A673 (cell line): ENCODE measurements at regions not wholly inside any gene's neighbourhood (a gene's known extent, or its start where the extent isn't known, plus 50 kb on each side); places are given as distances from the start of the nearest gene placed in this dataset.

ENCODE experiments used
- BruUV-seq: library from RNA; stranded (reverse); fragments of 400-500 nt; replicated peaks from 2 replicates; lab custom pipeline; 2021; lab: Mats Ljungman, UMichigan
- CTCF ChIA-PET: fragments of 300-600 bp; sonication (Branson Sonifier 250); formaldehyde crosslinking; loops from one replicate; lab custom pipeline; 2022; ENCODE audit warnings: antibody characterized with exemption; lab: Charles Lee
- POLR2A ChIA-PET: fragments of 300-600 bp; sonication (Branson Sonifier 250); formaldehyde crosslinking; loops from one replicate; lab custom pipeline; 2022; ENCODE audit warnings: antibody characterized with exemption; ENCODE audit not compliant: low non-redundant PET; lab: Charles Lee
- DNase-seq: peaks from one replicate; pipeline ENCODE4 v3.0.0-alpha.2; 2015; ENCODE audit warnings: low spot score
- H3K27ac ChIP-seq: fragments of 200-600 bp; sonication (generic); 2 replicates; pipeline ENCODE4 v1.5.1; 2016; ENCODE audit warnings: mixed run types, low read depth, mild to moderate bottlenecking, mixed read lengths, antibody characterized with exemption, low read length; ENCODE audit not compliant: poor library complexity, severe bottlenecking
- H3K27me3 ChIP-seq: fragments of 200-600 bp; sonication (generic); replicated peaks from 2 replicates; pipeline ENCODE4 v1.6.1; 2017; ENCODE audit warnings: mixed run types, low read depth, mild to moderate bottlenecking, mixed read lengths, antibody characterized with exemption, low read length; ENCODE audit not compliant: insufficient read depth, poor library complexity
- H3K36me3 ChIP-seq: fragments of 200-600 bp; sonication (generic); 2 replicates; pipeline ENCODE4 v1.6.1; 2016; ENCODE audit warnings: mixed run types, mild to moderate bottlenecking, mixed read lengths, antibody characterized with exemption, low read length; ENCODE audit not compliant: insufficient read depth, poor library complexity, severe bottlenecking
- H3K4me1 ChIP-seq: fragments of 200-600 bp; sonication (generic); 2 replicates; pipeline ENCODE4 v1.6.1; 2017; ENCODE audit warnings: mixed run types, mild to moderate bottlenecking, mixed read lengths, antibody characterized with exemption, low read length; ENCODE audit not compliant: insufficient read depth, poor library complexity, severe bottlenecking
- H3K4me3 ChIP-seq: fragments of 200-600 bp; sonication (generic); 2 replicates; pipeline ENCODE4 v1.5.1; 2016; ENCODE audit warnings: low read depth, mixed run types, mild to moderate bottlenecking, mixed read lengths, low read length; ENCODE audit not compliant: poor library complexity, severe bottlenecking
- H3K9me3 ChIP-seq: fragments of 200-600 bp; sonication (generic); 2 replicates; pipeline ENCODE4 v1.6.1; 2016; ENCODE audit warnings: mixed run types, low read depth, mild to moderate bottlenecking, mixed read lengths, antibody characterized with exemption, low read length; ENCODE audit not compliant: poor library complexity, severe bottlenecking
- CTCF ChIP-seq: fragments of 300-800, 200-600 bp; sonication (generic); conservative IDR thresholded peaks from 2 replicates; pipeline ENCODE4 v1.5.1; 2017; ENCODE audit warnings: low read depth, mild to moderate bottlenecking, antibody characterized with exemption, low read length, moderate library complexity, mixed read lengths
- EZH2 ChIP-seq: fragments of 200-600 bp; sonication (generic); IDR thresholded peaks from 2 replicates; pipeline ENCODE4 v1.6.1; 2017; ENCODE audit warnings: borderline replicate concordance, low read depth, mild to moderate bottlenecking, mixed read lengths, antibody characterized with exemption, low read length; ENCODE audit not compliant: poor library complexity, severe bottlenecking
- intact Hi-C: fragments of 100-400 bp; cut with micrococcal nuclease; formaldehyde crosslinking; loops from one replicate; pipeline ENCODE4 v1.10.0; 2022; ENCODE audit not compliant: unreplicated experiment

GRCh38 chrX:39451046-39451445 is 646.7 kb downstream of the BCOR start:
- H3K27ac ChIP-seq, result no peak overlapping the region
- BruUV-seq, result no TSS peak
- no peaks in the 10 kb centered on the region for H3K36me3 ChIP-seq
- TF ChIP-seq EZH2 (no peak), CTCF (no peak)
- ChIA-PET CTCF (no interaction called here), POLR2A (no interaction called here)
- H3K9me3 ChIP-seq, result no peaks in the 10 kb centered on the region
- intact Hi-C loops, result no loop called here
- no peaks in the 10 kb centered on the region for H3K27me3 ChIP-seq
- no peak for DNase-seq
- H3K4me3 ChIP-seq, result no peak overlapping the region
- no peaks in the 10 kb centered on the region for H3K4me1 ChIP-seq

- CTCF ChIA-PET, result interaction anchor here (0.6 kb wide), 1 partner anchor 287 kb away, joined by 3 read pairs; no protein-coding TSS in a partner anchor
- no TSS peak for BruUV-seq
Measured at GRCh38 chrX:39452401-39452800, 645.4 kb downstream of the BCOR start.

GRCh38 chrX:39453889-39454621 is 643.7 kb downstream of the BCOR start:
- Histone ChIP-seq H3K9me3 (peaks cover 6% of the 10 kb centered on the region), H3K4me1 (no peaks in the 10 kb centered on the region), H3K36me3 (no peaks in the 10 kb centered on the region), H3K27ac (no peak overlapping the region), H3K4me3 (no peak overlapping the region), H3K27me3 (no peaks in the 10 kb centered on the region)
- ChIA-PET POLR2A (no interaction called here), CTCF (no interaction called here)
- DNase-seq, result no peak
- intact Hi-C loops, result no loop called here
- TF ChIP-seq EZH2 (no peak), CTCF (no peak)
- no TSS peak for BruUV-seq

More at GRCh38 chrX:39452401-39452800, 645.4 kb downstream of the BCOR start:
- DNase-seq, result peak; percentile 19
- TF ChIP-seq EZH2 (no peak), CTCF (no peak)
- Histone ChIP-seq H3K27ac (no peak overlapping the region), H3K36me3 (no peaks in the 10 kb centered on the region), H3K4me1 (no peaks in the 10 kb centered on the region), H3K27me3 (no peaks in the 10 kb centered on the region), H3K9me3 (peaks cover 6% of the 10 kb centered on the region), H3K4me3 (no peak overlapping the region)
- intact Hi-C loops, result no loop called here
- POLR2A ChIA-PET, result no interaction called here
